Lung (tissue), 11 donors: ENCODE measurements at regions not wholly inside any gene's neighbourhood (a gene's known extent, or its start where the extent isn't known, plus 50 kb on each side); places are given as distances from the start of the nearest gene placed in this dataset.

Source experiments
- ATAC-seq: fragments of 200-7000 bp; cut with Tn5 transposase; one replicate; pipeline ENCODE4 v1.9.1; 2020; ENCODE audit warnings: moderate number of reproducible peaks; ENCODE audit not compliant: insufficient read depth, low FRiP score
- DNase-seq, 3 donors: peaks; one replicate each; pipeline ENCODE4 v3.0.0-alpha.2; 2013 to 2017
- H3K27ac ChIP-seq, 2 donors: one replicate each; pipeline ENCODE4 v1.5.1; 2013; ENCODE audit warnings: mild to moderate bottlenecking in 2 of 2, moderate library complexity in 2 of 2, control low read depth in 1 of 2, inconsistent platforms in 1 of 2, low read depth in 1 of 2, low read length in 1 of 2
- H3K27me3 ChIP-seq, 3 donors: one replicate each; pipeline ENCODE4 v1.5.1; 2013; ENCODE audit warnings: low read length in 2 of 3; ENCODE audit not compliant: control insufficient read depth in 3 of 3, insufficient read depth in 3 of 3
- H3K36me3 ChIP-seq, 4 donors: one replicate each; pipeline ENCODE4 v1.5.1; 2013; ENCODE audit warnings: low read length in 4 of 4, mild to moderate bottlenecking in 1 of 4, moderate library complexity in 1 of 4; ENCODE audit not compliant: control insufficient read depth in 4 of 4, insufficient read depth in 4 of 4
- H3K4me1 ChIP-seq, 5 donors: one replicate each; pipeline ENCODE4 v1.5.1; 2013; ENCODE audit warnings: low read length in 5 of 5, mild to moderate bottlenecking in 2 of 5, moderate library complexity in 1 of 5; ENCODE audit not compliant: control insufficient read depth in 5 of 5, insufficient read depth in 5 of 5
- H3K4me3 ChIP-seq: one replicate; pipeline ENCODE4 v1.5.1; 2013; ENCODE audit warnings: mild to moderate bottlenecking, control low read depth, moderate library complexity
- H3K9ac ChIP-seq, 2 donors: one replicate each; pipeline ENCODE4 v1.5.1; 2013; ENCODE audit warnings: low read length in 2 of 2, control low read depth in 1 of 2; ENCODE audit not compliant: insufficient read depth in 1 of 2
- H3K9me3 ChIP-seq, 4 donors: one replicate each; pipeline ENCODE4 v1.5.1; 2013; ENCODE audit warnings: low read length in 3 of 4, mild to moderate bottlenecking in 1 of 4, moderate library complexity in 1 of 4; ENCODE audit not compliant: control insufficient read depth in 4 of 4, insufficient read depth in 3 of 4
- WGBS, 2 donors: extraction: QIAGEN DNeasy Blood & Tissue Kit; methylation state at CpG; one replicate each; pipeline ENCODE4 v1.1.7; 2013; 5-methylcytosine and 5-hydroxymethylcytosine counted together
- TF ChIP-seq, protein P1 (sequence below): IDR thresholded peaks from 2 replicates; pipeline ENCODE4 v1.5.1; 2012; ENCODE audit warnings: mild to moderate bottlenecking; ENCODE audit errors: control extremely low read depth, extremely low read depth
- donor health status: control.
- donor health status: control.
- donor health status: Bipolar disorder and iron deficiency.
- donor health status: healthy.
- donor health status: DM: yes; HTN: yes; CAD: no.

DNA sequence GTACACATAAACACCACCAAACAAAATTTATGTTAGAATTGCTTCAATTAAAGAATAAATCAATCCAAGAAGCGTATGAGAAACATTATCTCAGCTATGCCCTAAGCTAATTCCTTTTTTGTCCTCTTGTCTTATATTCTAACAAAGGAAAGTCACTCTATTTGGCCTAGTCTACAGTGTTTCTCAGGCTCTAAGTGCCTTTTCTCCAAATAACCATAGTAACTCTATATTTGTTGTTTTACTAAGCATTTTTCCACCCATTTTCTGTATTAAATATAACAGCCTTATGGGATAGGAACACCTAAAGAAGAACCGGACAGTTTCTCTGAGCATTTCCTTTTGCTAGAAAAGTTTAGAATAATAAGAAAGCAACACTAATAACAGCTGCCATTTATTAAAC, 120.1 kb upstream of the MTAP start:
- Histone ChIP-seq H3K36me3 (no peaks in the 10 kb centered on the region), H3K4me1 (peaks cover 0 to 3% (median 0%) of the 10 kb centered on the region in 5 donors), H3K27me3 (peaks cover 0 to 3% (median 0%) of the 10 kb centered on the region in 3 donors), H3K27ac (no peak overlapping the region), H3K9me3 (no peaks in the 10 kb centered on the region), H3K9ac (no peak overlapping the region), H3K4me3 (no peak overlapping the region)
- DNase-seq (no peak), ATAC-seq (no peak)
- TF ChIP-seq, protein P1, sequence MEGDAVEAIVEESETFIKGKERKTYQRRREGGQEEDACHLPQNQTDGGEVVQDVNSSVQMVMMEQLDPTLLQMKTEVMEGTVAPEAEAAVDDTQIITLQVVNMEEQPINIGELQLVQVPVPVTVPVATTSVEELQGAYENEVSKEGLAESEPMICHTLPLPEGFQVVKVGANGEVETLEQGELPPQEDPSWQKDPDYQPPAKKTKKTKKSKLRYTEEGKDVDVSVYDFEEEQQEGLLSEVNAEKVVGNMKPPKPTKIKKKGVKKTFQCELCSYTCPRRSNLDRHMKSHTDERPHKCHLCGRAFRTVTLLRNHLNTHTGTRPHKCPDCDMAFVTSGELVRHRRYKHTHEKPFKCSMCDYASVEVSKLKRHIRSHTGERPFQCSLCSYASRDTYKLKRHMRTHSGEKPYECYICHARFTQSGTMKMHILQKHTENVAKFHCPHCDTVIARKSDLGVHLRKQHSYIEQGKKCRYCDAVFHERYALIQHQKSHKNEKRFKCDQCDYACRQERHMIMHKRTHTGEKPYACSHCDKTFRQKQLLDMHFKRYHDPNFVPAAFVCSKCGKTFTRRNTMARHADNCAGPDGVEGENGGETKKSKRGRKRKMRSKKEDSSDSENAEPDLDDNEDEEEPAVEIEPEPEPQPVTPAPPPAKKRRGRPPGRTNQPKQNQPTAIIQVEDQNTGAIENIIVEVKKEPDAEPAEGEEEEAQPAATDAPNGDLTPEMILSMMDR: no peak
- 82 to 85% methylated on average over 2 of the region's 2 CpGs for WGBS, 2 donors

DNA sequence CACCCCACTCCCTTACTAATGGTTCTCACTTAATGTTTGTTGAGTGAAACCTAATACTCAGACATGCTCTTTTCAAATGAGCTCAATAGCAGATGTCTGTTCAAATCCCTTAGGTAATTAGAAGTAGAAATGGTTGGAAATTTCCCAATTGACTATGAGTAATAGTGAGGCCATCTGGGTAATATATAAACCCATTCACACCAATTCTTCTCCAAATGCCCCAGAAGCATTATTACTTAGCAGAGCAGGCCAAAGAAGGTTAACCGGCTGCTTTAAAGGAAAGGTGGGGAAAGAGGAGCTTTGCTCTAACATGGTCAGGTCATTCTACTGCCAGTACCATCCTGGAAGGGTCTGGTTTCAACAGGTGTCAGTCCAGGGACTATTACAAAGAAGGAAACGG, 119.5 kb upstream of the MTAP start:
- ATAC-seq: no peak
- H3K9ac ChIP-seq: no peak overlapping the region

GRCh38 chr9:21683484-21684175, 118.8 kb upstream of the MTAP start:
- Histone ChIP-seq H3K27me3 (peaks cover 0 to 3% (median 0%) of the 10 kb centered on the region in 3 donors), H3K4me3 (no peak overlapping the region), H3K9ac (no peak overlapping the region), H3K36me3 (no peaks in the 10 kb centered on the region), H3K27ac (no peak overlapping the region), H3K4me1 (peaks cover 0 to 3% (median 0%) of the 10 kb centered on the region in 5 donors), H3K9me3 (no peaks in the 10 kb centered on the region)
- ATAC-seq: no peak
- DNase-seq: no peak
- TF ChIP-seq, protein P1: no peak
- 83 to 87% methylated on average over 4 of the region's 4 CpGs for WGBS, 2 donors

More for the DNA sequence above, 119.5 kb upstream of the MTAP start:
- Histone ChIP-seq H3K27me3 (peaks cover 0 to 3% (median 0%) of the 10 kb centered on the region in 3 donors), H3K4me3 (no peak overlapping the region), H3K9me3 (no peaks in the 10 kb centered on the region), H3K27ac (no peak overlapping the region), H3K4me1 (peaks cover 0 to 3% (median 0%) of the 10 kb centered on the region in 5 donors), H3K36me3 (no peaks in the 10 kb centered on the region)
- WGBS, 2 donors: 85 to 98% methylated on average over 2 of the region's 2 CpGs
- TF ChIP-seq, protein P1: no peak
- DNase-seq: no peak
